ENCODE measurements at regions not wholly inside any gene's neighbourhood (a gene's known extent, or its start where the extent isn't known, plus 50 kb on each side); places are given as distances from the start of the nearest gene placed in this dataset.

DNA sequence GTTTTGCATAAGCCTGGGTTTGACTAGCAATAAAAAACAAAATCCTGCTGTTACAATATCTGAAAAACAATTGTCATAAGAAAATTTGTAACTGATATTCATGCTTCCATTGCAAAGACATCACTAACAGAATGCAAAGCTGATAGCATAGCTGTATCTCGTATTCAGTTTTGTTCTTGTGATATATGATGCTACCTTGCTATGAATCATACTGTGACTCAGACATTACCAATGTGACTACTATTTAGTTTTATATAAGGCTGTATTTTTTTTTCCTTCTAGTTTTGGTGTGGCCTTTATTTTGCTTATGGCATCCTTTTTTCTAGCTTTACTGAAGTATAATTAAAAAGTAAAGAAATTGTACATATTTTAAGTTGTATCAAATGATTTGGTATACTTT lies 1381.8 kb downstream of the MRPL39 start:
- DNase-seq = peak in 1 of 3 donors; percentile 26

DNA sequence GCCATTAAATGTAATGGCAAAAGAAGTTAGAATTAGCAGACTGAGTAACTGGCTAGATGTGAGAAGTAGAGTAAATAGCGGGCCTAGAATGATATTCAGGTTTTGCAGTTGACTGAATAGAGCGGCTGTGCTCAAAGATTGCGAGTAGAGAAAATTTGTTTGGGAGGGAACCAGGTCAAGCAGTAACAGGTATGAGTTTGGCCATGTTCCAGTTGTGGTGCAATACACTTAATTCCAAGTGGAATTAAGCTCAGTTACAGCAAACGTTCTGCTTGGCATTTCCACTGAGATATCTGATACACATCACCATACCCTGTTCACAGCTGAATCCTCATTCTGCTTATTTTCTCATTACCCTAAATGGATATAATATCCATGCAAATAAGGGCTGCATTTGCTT lies 1382.9 kb downstream of the MRPL39 start:
- DNase-seq = no peak

DNA sequence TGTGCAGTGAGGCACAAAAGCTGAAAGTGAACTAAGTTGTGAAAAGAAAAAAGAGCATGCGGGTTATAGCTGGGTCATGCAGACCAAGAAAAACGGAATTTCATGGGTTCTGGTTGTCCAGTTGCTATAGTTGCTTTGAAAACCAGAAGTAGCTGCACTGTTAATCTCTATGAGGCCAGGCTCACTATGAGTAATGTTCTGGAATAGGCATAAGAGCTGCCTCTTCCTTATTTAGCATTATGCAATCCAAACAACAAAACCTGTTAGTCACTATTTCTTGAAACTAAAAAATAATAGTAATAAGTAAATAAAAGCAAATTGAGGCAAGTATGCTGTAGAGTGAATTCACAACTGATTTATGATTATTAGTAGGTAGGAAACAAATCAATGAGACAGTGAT lies 1383.7 kb downstream of the MRPL39 start:
- DNase-seq = no peak

DNA sequence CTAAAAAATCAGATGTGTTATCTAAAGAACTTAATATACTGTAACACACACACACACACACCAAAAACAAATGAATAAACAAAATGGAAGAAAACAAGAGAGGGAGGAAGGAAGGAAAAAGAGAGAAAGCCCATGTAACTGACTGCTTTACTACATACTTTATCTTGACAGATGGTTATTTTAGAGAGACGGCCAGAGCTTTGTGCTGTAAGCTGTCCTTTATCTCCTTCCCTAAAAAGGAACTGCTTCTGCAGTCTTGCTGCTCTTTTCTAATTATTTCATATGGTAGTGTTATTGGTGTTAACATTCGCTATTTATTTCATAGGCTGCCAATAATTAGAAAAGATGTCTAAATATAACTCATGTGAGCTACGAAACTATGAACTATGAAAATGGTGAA lies 1384.6 kb downstream of the MRPL39 start:
- no peak for DNase-seq

DNA sequence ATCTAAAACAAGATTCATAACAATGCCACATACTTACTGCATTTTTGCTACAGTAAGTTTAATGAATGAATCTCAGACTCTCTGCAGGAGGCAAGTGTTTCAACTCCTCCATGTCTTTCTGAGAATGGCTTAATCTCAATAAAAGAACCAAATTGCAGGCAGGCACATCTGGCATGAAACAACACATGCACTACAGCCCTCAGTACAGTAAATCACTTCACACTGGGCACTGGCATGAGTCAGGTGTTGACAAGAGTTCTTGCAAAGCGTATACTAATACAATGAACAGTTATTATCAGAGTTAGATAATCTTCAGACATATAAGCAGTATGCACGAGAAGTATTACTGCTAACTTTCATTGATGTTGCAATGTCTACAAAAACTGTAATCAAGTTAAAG lies 1386.8 kb downstream of the MRPL39 start:
- no peak for DNase-seq

DNA sequence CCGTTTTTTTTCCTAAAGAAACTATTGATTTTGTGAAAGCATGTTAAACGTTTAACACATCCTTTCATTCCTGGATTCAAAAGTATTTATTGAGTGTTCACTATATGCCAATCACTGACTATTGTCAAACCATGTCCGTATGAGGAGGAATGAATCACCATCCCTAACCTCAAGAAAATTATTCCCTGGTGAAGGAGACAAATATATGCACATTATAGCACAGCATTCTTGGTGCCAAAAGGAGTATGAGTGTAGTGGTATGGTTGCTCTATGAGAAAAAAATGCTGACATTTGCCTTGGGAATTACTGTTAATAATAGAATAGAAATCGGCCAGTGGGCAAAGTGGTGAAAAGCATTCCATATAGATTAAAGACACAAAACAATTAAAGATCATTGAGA lies 1390.1 kb downstream of the MRPL39 start:
- no peak for DNase-seq

DNA sequence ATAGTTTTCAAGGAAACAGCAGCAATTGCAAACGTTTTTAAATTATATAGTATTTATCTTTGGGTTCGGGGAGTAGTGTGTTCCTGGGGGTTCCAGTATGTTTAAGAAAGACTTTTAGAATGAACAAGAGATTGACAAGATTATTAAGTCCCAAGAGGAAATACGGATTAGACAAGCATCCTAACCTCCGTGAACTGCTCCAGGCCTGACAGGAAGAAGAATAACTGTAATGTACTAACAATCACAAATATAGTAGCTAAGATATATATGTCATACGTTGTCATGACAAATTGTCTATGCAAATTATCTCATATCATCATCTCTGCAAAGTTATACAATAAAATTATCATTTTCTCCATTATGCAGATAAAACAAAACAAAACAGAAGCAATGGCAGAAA lies 1397.2 kb downstream of the MRPL39 start:
- no peak for DNase-seq

DNA sequence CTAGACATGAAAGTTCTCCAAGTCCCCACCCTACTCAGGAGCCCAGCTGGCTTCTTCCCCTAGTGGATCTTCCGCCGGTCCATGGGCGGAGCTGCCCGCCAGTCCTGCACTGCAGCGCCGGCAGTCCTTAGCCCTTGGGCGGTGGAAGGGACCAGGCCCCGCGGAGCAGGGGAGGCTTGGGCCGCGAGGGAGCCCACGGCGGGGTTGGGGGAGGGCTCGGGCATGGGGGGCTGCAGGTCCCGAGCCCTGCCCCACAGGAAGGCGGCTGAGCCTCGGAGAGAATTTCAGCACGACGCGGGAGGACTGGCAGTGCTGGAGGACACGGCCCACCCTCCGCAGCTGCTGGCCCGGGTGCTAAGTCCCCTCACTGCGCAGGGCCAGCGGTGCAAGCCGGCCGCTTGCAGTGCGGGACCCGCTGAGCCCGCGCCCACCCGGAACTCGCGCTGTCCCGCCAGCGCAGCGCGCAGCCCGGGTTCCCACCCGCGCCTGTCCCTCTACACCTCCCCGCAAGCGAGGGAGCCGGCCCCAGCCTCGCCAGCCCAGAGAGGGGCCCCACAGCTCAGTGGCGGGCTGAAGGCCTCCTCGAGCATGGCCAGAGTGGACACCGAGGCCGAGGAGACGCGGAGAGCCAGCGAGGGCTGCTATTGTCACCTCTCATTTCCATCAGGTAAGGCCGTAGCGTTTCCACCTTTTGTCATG lies 1398.6 kb downstream of the MRPL39 start:
- DNase-seq = no peak

DNA sequence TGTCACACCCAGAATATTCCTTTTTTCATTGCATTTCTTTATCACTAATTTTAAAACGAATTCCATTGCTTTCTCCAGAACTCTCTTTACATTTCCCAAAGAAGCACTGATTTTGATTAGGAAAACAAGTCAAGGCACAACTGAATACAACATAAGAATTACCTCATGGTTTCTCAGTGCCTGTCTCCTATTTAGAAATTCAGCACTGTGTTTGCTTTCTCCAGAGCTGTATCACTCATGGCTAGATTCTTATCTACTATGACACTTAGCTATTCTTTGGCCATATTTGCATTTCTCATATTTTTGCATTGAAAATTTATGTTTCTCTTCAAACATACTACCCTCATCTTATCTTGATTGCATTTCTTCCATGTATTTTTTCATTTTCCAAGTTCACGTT lies 1402.0 kb downstream of the MRPL39 start:
- no peak for DNase-seq

DNA sequence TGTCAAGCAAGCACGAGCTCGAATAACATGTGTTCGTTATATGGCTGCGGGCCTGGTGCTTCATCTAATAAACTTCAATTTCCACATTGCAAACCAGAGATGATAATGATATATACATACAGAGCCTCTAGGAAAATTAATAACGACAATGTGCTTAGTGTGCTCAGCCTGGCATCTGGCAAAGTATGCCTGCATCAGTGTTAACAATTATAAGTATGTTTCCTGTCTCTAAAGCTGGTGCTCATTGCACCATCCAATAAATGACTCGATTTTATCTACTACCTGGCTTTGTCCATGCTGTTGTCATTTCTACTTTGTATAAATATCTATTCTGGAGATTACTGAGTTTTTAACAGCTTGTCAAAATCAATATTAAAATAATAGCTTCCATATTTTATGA lies 1402.6 kb downstream of the MRPL39 start:
- DNase-seq = no peak

DNA sequence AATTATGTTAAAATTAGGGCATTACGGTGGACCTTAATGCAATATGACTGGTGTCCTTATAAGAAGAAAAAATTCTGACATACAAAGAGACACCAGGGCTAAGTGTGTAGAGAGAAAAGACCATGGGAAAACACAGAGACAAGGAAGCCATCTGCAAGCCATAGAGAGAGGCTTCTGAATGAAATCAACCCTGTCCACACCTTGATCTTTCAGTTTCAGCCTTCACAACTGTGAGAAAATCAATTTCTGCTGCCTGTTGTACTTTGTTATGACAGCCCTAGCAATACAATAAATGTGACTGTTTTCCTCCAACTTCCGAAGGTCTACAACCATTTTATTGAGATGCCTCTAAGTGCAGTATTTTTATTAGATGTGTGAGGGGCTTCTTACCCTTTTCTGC lies 1407.2 kb downstream of the MRPL39 start:
- DNase-seq = no peak

DNA sequence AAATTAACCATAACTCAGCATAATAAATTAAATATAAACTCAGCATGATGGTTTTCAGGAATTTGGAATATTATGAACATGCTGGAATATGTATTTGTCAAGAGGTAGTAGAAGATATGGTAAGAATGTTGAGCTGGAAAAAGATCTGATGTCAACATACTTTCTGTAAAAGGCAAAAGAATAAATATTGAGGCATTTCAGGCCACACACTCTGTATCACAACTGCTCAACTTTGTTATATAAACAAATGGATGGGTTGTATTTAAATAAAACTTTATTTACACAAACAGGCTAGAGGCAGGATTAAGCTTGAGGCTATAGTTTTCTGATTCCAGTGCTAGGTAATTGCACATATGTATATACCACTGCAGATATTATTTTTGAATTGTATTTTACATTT lies 1409.4 kb downstream of the MRPL39 start:
- no peak for DNase-seq

DNA sequence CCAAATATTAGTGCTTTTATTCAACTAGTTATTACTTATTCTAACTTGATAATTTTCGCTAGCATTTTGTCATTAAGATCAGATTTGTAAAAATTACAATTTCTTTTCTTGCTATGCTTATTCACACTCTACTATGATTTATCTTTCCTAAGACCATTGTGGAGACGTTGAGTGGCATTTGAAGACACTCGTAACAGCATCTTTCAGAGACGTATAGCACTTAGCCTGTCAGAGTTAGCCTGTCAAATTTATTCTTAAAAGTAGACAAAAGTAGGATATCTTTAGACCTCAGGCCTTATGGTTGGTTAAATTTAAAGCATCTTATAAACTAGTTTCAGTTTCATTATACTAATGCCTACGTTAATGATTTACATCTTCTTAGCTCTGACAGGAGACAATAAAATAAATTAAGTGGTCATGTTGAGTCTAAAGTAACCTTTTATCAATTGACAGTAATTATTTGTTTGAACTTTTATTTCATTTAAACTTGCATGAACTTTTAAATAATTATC lies 1410.1 kb downstream of the MRPL39 start:
- no peak for DNase-seq

DNA sequence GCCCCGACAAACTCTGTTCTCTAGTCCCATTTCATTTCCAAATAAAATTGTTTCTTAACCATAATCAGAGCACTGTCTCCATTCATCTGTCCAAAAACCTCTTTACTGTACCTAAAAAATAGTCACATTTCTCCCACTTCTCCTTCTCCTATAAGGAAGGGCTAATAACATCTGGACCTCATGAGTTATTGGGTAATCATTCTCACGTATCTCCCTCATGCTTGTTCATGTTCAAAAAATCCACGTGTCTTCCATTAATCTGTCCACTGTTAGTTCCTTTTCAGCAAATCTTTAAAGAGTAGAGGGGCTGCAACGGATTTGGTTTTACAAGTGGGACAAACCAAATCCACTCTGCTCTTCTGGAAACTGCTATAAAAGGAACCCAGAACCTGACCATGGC lies 1418.8 kb downstream of the MRPL39 start:
- peak in 2 of 3 donors; percentile 7 to 9 for DNase-seq

DNA sequence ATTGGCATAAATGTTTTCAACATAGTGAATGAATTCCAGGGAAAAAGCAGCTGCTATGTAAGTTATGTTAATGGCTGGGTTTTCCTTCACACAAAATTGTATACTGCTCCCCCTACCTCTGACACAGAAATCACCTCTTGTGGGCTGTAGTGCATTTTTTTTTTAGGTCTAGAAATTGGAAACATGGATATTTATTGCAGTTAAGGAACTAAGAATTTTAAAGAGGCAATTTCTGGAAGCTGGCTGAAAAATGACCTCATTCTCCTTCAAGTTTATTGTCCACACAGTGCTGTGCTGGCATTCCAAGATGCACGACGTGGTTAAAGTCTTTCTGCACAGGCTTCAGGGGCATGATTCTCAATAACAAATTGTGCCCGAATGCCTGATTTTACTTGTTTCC lies 1424.2 kb downstream of the MRPL39 start:
- DNase-seq = peak; percentile 13 to 17 (median 16)

DNA sequence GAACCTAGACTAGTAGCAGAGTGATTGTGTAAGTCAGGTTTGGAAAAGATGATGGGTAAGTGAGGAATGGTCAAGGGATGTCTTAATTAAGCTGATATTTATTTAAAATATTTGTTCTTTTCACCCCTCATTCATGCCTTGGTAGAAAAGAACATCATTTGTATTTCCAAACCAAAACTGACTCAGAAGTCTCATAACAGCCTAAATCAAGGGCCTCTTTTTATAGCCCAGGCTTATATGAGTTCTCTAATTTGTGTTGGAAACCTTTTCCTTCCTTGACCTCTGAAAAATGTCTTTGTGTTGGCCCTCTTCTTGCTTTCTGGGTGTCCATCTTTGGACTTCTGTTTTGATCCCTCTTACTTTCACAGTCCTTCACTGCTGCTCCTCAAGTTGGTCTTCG lies 1428.2 kb downstream of the MRPL39 start:
- DNase-seq = no peak

DNA sequence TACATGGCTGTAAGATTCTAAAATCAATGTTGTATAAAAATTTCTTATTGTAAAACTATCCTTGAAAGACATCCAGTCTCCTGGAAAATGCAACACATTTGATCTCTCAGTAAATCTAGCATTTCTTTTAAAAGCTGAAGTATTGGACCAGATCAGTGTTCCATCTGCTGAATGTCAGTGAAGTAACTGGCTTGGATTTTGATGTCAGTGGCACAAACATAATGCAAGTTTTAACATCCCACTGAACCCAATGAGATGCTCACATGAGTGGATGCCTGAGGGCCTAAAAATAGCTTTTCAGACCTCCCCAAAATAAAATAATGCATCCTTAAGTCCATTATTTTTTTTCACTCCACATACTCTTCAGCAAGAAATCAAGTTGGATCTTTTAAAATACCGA lies 1432.2 kb downstream of the MRPL39 start:
- no peak for DNase-seq

DNA sequence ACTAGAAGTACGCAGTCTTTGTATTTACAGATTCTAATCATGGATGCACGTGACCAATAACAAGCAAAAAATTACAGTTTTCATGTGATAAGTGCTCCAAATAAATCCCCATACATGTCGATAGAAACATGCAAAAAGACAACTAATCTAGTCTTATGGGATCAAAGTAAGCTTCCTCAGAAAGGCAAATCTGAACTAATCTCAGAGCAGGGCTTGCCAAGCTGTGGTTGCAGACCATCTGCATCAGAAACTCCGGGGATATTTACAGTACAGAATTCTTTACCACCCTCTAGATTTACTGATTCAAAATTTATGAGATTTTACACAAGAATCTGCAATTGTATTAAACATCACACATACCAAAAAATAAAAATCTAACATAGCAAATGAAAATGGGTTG lies 1435.5 kb downstream of the MRPL39 start:
- DNase-seq = no peak

DNA sequence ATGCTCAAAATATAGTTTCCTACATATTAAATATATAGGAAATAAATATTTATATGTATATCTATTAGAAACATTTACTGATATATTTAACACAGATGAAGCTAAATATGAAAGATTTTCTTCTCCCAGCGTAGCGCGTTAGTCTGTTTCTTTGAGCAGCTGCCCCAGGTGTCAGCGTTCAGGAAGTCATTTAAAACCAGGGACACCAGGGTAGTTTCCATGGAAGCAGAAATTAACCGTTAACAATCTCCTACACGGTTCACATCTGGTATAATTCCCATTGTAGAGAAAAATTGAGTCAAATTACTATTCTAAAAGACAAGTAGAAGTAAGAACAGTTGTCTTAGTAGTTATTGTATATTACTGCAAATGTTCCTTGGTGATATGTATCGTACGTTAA lies 1443.7 kb downstream of the MRPL39 start:
- no peak for DNase-seq

DNA sequence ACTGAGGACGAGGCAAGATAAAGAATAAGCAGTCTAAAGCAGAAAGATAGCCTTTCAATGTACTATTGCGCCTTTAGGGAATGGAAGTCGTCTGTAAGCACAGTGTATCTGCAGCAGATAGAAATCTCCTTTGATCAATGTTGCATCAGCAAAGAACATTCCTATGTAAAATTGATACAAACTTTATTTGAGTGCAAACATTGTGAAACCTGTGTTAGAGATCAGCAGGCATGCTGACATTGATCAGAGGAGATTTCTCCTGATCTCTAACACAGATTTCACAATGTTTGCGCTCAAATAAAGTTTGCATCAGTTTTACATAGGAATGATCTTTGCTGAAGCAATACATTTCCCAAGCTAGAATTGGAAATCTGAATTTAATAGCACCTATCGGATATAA lies 1446.8 kb downstream of the MRPL39 start:
- DNase-seq = no peak

DNA sequence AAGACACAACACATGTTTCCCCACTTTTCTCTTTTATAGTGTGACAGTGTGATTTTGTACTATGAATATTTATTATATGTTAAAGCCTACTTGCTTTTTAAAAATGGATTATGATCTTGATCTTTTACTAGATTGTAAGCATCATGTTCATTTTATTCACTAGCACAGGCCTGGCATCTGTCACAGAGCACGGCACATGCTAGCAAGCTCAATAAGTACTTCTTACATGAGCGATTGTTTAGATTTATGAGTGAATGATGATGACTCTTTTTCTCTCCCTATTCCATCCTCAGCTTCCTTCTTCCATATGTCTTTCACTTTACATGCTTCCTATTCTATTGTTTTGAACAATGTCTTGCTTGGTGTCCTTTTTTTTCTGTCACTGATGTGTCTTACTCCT lies 1454.1 kb downstream of the MRPL39 start:
- no peak for DNase-seq

DNA sequence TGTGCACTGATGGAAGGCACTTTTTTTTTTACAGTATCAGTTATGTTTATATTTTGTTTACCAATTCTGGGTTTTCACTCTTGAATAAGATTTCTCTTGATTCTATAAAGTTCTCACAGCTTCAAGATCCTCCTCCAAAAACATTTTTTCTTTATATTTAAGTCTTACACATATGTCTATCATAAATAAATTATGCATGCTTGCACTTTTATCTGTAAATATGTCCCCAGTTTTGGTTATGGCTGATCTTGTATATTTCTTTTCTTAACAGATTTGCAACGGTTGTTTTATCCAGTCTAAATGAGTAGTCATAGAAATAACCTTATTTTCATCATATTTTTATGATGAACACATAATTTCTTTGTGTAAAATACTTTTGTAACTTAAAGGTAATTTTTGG lies 1456.5 kb downstream of the MRPL39 start:
- no peak for DNase-seq

DNA sequence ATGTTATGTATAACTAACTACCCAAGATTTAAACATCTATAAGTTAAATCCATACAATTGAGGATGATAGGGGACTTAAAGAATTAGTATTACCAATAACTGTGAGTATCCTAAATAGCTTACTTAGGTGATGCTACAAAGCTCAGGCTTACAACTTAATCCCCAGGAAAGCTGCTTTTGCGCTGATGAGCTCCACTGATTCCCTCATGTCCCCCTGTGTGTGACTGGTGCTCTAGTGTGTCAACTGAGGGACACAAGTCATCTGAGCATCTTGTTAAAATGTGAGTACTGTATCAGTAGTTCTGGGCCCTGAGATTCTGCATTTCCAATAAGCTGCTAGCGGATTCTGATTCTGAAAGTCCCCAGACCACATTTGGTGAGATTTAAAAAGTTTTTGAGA lies 1458.8 kb downstream of the MRPL39 start:
- no peak for DNase-seq

DNA sequence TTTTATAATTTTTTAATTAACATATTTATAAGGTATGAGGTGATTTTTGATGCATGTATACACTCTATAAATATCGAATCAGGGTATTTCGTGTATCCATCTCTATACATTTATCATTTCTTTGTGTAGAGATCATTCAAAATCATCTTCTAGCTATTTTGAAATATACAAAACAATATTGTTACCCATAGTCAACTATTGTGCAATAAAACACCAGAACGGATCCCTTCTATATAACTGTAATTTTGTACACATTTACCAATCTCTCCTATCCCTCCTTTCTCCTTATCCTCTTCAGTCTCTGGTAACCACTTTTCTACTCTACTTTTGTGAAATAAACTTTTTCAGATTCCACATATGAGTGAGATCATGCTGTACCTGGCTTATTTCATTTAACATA lies 1459.6 kb downstream of the MRPL39 start:
- no peak for DNase-seq

Measured in muscle of back (tissue), 3 donors.